ENCODE measurements at regions not wholly inside any gene's neighbourhood (a gene's known extent, or its start where the extent isn't known, plus 50 kb on each side); places are given as distances from the start of the nearest gene placed in this dataset.

DNA sequence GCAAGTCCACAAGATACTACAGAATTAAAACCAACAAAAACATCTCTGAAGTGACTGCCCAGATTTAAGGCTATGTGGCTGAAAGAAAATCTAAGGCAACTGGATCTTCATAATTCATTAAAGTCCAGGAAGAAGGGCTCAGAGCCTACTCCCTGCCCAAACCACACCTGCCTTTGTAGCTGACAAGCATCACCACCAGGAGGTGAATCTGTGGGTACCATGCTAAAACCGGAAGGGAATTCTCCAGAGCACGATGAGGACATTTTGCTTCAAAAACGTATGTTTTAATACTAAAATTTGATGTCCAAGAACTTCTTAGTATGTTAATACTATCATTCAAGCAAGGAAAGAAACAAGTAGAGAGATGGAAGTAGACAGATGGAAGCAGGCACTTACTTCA is 495.9 kb upstream of the NECTIN3 start:
- DNase-seq: no peak

DNA sequence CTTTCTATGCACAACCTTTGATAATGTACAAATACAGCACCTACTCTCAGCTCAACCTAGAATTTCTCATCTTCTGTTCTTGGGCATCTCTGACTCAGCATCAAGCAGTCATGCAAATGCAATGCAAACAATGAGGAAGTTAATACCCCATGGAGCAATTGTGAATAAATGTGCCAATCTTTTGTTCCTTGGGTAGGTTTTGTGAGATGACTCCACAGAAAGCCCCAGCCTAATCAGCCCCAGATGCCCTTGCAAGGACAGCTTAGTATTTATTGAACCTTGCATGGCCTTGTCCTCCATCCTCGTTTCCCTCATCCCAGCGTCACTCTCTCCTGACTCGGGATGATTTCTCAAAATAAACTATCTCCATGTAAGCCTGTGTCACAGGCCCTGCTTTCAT is 494.7 kb upstream of the NECTIN3 start:
- DNase-seq: no peak

DNA sequence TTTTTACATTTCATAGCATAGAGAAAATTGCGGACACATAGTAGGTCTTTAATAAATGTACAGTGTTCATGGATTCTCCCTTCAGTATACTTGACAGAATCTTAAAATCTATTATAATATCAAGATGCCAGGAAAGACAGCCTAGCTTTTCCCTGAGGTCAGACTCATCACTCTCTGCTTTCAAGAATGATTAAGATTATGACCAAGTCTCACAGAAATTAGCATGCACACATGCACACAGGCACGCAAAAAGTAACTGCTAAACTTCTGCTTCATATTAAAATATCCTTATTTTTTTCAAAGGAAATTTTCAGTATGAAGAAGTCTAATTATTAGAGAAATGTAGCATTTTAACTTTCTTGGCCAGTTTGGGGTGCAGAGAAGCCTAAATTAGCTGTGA is 493.8 kb upstream of the NECTIN3 start:
- no peak for DNase-seq

DNA sequence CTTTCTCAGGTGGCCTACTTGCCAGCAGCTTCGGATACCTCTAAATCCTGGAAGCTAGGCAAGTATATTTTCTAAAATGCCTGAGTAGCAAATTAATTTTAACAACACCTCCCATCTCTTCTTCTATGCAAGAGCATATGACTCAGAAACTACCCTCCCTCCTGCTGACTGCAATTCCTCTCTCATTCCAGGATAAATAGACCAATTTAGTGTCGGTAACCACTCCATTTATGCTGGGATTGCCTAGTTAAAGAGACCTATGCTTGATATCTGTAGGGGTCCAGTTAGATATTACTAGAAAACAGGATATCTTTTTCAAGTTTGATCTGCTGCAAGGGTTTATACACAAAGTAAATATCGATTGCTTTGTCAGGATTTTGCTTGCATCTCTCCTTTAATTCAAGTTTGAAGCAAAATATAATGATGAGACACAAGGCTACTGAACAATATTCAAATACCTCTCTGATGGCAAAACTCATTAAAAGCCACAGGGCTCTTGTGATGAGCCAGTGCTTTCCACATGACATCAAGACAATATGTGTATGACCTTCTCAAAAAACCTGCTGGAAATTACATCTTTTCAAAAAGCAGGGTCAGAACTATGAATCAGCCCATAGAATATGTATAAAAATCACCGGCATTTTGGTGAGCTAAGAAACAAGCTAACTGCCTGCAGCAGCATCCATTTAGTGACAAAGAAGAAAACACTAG is 491.6 kb upstream of the NECTIN3 start:
- no peak for DNase-seq

DNA sequence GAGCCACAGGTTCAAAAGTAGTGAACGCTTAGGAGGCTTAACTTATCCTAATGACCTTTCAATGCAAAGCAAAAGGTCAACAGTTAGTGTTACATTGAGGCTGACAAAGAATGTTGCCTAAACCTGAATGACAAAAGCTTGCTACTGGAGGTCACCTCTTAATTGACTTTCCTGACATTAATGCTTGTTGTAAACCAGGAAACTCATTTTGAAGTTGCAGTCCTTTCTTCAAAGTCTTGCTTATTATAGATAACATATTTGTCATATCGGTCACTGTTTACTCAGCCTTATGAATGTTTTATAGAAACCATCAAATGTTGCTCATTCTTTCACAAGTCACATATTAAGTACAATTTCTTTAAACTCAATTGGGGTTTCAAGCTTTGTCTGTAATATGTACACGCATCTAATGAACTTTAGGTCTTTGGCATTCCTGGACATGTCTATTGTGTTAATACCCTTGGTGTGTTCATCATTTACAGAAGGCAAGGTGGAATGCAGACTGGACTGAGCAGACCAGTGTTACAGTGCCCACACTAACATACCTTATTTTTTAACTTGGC is 488.2 kb upstream of the NECTIN3 start:
- DNase-seq: no peak

DNA sequence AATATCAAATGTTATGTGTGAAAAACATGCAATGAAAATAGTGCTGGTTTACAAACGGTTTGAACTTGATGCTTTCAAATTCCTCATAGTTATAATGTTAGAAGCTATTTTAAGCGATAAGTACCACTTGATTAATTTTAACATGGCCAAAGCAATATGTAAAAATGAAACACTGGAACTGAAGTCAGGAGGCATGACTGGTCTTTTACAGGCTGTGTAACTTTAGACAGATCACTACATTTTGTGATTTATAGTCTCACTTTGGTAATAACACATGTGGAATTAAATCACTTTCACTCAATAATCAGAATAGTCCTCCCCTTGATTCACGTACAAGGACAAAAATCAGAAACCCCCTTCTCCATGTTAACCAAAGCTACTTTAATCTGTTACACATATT is 482.7 kb upstream of the NECTIN3 start:
- no peak for DNase-seq

DNA sequence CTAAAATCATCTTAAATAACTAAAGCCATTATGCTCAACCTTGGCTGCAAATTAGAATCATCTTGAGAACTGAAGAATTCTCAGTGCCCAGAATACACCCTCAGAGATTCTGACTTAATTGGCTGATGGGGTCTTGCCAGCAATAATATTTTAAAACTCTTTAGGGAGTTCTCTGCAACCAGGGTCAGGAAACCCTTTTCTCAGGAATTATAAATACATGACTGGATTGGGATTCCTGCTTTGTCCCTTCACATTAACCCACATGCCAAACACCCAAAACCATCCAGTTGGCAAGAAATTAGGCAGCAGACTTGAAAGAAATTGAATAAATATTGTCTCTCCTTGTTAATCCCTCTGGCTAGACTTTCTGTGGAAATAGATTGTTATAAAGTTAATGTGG is 482.3 kb upstream of the NECTIN3 start:
- DNase-seq: no peak

DNA sequence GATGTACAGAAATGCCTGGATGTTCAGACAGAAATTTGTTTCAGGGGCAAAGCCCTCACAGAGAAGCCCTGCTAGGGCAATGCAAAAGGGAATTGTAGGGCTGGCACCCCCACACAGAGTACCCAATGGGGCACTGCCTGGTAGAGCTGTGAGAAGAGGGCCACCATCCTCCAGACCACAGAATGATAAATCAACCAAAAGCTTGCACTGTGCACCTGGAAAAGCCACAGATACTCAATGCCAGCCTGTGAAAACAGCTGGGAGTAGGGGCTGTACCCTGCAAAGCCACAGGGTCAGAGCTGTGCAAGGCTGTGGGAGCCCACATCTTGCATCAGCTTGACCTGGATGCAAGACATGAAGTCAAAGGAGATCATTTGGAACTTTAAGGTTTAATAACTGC is 477.9 kb upstream of the NECTIN3 start:
- DNase-seq: no peak

DNA sequence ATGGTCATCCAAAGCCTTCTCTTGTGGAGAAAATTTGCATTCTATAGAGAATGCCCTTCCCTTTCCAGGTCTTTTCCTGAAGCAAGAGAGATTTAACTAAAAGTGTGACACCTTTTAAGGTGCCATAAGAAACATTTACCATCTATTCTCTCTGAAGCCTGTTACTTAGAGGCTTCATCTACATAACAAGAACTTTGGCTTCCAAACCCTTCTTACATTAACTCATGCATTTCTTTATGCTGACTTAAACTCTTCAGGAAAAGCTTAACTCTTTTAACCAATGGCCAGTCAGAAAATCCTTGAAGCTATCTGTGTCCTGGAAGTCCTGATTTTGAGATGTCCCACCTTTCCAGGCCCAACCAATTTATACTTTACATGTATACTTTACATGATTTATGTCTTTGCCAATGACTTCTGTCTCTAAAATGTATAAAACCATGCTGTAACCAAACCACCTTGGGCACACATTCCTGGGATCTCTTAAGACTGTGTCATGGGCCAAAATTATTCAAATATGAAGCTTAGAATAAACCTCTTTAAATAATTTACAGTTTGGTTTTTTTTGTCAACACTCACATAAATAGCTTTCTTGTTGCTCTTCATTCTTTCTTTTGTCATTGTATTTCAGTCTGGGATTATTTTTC is 472.6 kb upstream of the NECTIN3 start:
- DNase-seq: no peak

DNA sequence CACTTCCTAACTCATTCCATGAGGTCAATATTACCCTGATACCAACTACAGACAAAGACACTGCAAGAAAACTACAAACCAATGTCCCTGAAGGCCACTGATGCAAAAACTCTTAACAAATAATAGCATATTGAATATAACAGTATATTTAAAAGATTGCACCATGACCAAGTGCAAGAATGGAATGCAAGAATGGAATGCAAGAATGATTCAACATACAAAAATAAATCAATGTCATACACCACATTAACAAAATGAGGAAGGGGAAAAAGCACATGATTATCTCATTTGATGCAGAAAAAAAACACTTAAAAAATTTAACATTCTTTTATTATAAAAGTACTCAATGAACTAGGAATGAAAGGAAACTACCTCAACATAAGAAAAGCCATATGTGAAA is 463.1 kb upstream of the NECTIN3 start:
- no peak for DNase-seq

DNA sequence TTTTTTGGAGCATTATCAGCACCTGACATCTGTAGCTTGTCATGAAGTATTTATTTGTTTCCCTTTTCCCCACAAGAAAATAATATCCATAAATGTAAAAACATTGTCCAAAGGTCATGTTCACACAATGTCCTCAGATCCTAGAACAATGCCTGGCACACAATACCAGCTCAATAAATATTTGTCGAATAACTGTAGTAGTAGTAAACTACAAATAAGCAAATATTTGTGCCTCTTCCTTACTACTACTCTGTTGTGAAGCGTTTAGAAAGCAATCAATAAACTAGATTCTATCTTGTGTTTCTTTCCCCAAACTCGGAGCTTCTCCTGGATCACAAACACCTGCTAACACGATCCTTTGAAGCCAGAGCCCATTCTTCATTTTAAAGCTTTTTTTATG is 459.6 kb upstream of the NECTIN3 start:
- DNase-seq: no peak

DNA sequence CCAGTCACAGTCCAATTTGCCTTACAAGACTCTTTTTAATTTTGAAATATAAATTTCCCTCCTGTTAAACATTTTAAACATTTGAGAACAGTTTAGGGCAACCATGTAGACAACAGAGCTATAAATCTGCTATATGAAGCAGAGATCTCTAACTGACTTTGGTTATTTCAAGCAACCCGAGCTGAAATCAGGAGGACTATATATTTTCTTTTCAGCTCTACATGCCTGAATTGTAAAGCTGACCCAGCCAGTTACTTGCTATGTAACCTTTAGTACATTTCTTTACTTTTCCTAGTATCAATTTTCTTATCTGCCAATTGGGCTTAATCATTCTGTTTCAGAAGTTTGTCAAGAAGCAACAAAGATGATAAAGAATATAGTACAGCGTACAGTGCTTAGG is 457.4 kb upstream of the NECTIN3 start:
- DNase-seq: no peak

DNA sequence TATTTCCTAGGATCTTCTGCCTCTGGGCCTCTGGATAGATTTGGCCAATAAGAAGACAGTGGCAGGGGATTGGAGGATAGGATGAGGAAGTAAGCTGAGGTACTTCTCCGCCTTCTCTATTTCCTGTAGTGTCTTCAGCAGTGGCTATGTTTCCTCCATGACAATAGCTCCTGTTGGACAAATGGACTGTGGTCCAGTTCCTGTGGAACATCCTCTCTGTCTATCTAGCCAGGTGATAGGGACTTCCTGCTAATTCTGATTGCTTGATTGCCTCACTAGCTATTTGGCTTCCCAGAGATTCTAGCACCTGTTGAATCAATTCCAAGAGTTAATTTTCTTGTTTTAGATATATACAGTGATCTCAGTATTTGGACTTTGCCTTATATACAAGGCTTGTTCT is 456.2 kb upstream of the NECTIN3 start:
- no peak for DNase-seq

DNA sequence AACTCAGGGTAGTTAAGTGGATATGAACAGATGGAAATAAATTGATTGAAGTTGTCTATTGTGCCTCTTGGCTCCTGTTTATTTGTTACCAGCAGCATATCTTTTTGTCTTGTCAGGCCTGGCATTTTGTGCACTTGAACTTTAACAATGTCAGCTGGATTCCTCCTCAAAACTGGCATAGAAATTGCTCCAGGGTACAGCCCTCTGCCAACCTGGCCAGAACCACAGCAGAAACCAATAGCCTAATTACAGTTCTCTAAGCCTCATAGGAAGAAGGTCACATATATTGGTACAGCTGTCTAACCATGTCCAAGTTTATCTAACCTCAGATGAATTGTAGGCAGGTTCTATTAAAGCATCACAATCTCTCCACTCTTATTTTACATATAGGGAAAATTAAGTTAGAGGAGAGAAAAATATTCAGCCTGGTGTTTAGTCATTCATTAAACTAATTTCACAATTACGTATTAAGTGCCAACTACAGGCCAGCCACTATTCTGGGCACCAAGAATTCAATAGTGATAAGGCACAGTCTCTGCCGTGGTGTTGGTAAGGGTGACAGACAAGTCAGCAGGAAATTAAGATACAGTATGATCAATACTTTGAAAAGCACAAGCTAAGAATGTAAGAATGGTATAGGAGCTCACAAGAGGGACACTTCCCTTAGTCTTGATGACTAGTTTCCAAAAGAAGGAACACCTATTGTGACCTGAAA is 452.9 kb upstream of the NECTIN3 start:
- no peak for DNase-seq

DNA sequence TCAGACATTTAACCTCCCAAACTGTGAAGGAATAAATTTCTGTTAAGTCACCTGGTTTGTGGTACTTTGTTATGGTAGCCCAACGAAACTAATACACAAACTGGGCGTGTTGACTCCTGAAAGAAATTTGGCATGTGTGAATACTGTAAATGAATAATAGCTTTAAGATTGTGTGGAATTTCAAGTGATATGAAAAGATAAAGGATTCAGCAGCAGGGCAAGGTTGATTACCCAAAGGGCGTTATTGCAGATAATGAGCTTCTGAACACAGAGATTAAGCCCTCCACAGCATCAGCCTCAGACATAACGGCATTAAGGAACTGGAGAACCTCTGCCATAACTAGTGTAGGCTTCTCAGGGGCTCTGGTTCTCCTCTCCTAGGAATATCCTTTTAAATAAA is 451.5 kb upstream of the NECTIN3 start:
- no peak for DNase-seq

DNA sequence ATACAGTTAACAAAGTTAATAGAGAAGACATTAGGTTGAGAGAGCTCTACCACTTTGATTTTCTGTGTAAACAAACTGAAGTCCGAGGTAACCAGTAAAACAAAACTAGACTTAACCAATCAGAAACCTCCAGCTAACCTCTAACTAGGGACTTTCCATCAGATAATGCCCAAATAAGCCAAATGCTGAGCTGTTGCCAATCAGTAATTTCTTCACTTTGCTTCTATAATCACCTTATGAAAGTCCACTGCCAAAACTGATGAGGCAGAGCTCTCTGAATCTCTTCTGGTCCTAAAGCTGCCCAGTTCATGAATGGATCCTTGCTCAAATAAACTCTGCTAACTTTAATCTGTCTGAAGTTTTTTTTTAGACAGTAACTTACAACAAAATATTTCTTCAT is 448.0 kb upstream of the NECTIN3 start:
- peak in 1 of 2 donors; percentile 17 for DNase-seq

DNA sequence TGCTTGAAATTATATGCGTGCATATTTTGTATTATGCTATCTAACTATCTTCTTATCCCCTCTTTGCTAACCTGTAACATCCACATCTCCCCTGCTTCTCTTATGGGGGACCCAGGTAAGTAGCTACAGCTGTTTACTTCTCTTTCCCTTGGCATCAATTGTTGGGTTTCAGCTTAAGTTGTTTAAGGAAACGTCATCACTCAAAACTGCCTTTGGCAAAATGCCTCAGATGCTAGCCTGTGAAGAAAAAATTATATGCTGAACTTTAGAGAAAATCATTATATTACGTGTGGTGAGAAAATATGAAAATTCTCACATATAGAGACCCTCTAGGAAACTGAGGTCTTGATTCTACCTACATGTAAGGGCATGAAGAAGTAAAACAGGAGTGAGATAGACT is 447.0 kb upstream of the NECTIN3 start:
- DNase-seq: no peak

DNA sequence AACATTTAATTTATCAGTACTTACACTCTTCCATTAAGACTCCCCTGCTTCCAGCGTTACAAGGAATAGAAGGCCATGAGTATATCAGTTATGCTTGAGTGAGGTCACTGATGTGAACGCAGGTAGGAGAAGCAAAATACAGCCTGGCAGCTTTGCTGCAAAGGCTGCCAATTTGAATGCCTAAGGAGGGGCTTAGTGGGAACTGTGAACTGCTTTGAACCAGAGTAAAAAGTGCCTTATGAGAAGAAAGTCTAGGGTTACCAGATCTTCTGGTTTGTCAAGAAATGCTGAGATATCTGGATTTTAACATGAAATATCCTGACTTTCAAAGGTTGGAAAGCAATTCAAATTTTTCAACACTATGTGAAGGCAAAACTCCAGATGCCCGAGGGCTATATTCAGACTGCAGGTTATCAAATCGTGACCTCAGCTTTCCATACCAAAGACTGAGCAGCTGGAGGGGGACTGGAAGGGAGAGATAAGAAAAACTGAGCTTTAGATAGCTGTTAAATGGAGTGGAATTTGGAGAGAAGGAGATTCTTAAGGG is 446.3 kb upstream of the NECTIN3 start:
- DNase-seq: no peak

DNA sequence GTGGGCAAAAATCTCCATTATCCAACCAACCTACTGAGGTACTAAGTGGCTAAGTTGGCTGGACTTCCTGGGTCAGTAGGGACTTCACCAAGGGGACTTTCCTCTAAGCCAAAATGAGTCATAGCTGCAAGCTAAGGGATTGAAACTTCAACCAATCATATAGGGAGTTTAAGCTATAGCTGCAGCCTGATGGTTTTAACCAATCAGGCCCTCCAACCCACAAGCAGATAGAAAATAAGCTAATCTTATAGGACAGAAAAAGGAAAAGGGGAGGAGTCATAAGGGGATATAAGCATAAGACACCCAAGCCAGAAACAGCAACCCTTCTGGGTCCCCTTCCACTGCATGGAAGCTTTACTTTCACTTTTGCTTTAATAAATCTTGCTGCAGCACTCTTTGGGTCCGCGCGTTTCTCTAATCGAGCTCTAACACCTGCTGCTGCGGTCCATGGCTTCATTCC is 444.9 kb upstream of the NECTIN3 start:
- peak; percentile 3 to 53 for DNase-seq

DNA sequence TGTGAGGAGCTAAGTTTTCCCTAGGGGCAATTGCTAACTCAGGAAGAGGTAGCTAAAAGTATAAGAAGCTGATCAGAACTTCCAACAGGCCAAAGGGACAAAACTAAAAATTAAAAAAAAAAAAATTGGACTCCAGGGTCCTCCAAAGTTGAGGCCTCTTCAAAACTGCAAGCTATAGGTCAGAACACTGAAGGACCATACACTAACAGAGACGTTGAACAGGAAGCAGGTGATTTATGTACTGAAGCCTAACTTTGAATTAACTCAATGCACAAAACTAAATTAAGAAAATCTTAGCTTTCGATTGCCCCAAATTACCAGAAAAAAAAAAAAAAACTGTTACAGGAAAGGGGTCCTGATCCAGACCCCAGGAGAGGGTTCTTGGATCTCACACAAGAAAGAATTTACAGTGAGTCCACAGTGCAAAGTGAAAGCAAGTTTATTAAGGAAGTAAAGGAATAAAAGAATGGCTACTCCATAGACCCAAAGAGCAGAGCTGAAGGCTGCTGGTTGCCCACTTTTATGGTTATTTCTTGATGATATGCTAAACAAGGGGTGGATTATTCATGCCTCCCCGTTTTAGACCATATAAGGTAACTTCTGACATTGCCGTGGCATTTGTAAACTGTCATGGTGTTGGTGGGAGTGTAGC is 442.8 kb upstream of the NECTIN3 start:
- DNase-seq: no peak

DNA sequence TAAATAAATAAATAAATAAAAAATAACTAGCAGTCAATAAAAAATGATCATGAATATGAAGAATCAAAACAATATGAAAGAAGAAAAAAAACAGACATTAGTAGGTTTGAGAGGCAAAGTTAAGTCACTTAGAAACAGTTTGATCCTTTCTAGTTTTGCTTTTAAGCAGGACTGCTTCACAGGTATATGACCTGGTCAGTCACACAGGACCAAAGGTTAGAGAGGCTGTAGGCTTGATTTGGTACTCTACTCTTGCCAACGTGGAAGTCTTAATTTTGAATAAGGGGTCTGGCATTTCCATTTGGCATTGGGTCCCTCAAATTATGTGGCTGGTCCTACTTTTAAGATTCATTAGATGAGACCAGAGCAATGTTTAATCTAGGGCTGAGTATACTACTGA is 441.7 kb upstream of the NECTIN3 start:
- DNase-seq: no peak

DNA sequence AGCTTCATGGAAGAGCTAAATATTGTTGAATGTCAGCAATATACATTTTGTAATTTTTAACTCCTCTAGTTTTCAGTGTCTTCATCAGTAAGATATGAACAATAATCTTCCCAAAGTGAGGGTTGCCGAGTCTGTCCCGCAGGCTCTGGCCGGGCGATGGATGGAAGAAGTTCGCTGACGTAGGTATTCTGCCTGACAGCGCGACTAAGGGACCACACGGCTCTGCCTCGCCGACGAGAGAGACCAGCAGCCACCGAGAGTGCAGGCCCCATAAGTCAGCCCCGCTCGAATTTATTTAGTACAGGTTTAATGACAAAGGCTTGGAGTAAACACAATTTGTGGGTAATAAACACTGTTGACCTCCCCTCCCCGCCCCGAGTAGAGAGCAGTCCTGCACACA is 427.4 kb upstream of the NECTIN3 start:
- no peak for DNase-seq

DNA sequence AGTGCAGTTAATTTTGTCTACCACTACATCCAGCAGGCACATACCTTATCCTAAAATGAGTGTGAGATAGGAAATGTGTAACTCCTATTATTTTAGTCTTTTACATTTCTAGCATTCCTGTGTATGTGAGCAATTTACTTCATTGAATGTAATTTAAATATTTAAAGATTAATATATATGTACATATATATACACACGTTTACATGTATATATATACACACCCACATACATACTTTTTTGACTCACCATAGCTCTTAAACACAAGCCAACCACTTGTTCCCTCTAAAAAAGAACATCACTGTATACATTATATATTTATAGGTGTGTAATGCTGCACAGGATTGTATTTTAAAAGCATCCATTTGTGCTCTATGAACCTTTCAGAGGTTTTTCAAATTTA is 425.6 kb upstream of the NECTIN3 start:
- DNase-seq: no peak

Data from CD4-positive, alpha-beta T cell treated with Interferon alpha-2 for 1 hour (primary cell).